Neural cell (in vitro differentiated cells): ENCODE measurements at regions not wholly inside any gene's neighbourhood (a gene's known extent, or its start where the extent isn't known, plus 50 kb on each side); places are given as distances from the start of the nearest gene placed in this dataset.

Source experiments
- H2AFZ ChIP-seq: fragments of 200-600, 300-800 bp; sonication (generic), shearing (Covaris generic); 2 replicates; pipeline ENCODE4 v1.6.0; 2014; ENCODE audit warnings: low read depth, mild to moderate bottlenecking, antibody characterized with exemption, low read length, moderate library complexity
- H3F3A ChIP-seq: fragments of 200-600 bp; shearing (Covaris generic); 2 replicates; pipeline ENCODE4 v1.6.1; 2016; ENCODE audit warnings: mild to moderate bottlenecking, moderate library complexity, mixed read lengths, antibody characterized with exemption, low read length; ENCODE audit not compliant: insufficient read depth, poor library complexity, severe bottlenecking
- H3K27ac ChIP-seq: fragments of 200-600, 300-800 bp; sonication (generic), shearing (Covaris generic); 2 replicates; pipeline ENCODE4 v1.5.1; 2014; ENCODE audit warnings: mild to moderate bottlenecking, low read length, moderate library complexity
- H3K27me3 ChIP-seq: fragments of 300-800, 200-600 bp; sonication (generic), shearing (Covaris generic); 2 replicates; pipeline ENCODE4 v1.6.0; 2014; ENCODE audit warnings: mild to moderate bottlenecking, low read depth, low read length, moderate library complexity; ENCODE audit not compliant: insufficient read depth
- H3K36me3 ChIP-seq: fragments of 300-800, 200-600 bp; sonication (generic), shearing (Covaris generic); 2 replicates; pipeline ENCODE4 v1.5.1; 2014; ENCODE audit warnings: mild to moderate bottlenecking, antibody characterized with exemption, low read length, moderate library complexity; ENCODE audit not compliant: insufficient read depth
- H3K4me2 ChIP-seq: fragments of 300-800, 200-600 bp; sonication (generic), shearing (Covaris generic); 2 replicates; pipeline ENCODE4 v1.6.0; 2014; ENCODE audit warnings: mild to moderate bottlenecking, low read length
- H3K4me3 ChIP-seq: fragments of 300-800, 200-600 bp; sonication (generic), shearing (Covaris generic); 2 replicates; pipeline ENCODE4 v1.5.1; 2014; ENCODE audit warnings: mild to moderate bottlenecking, low read length, moderate library complexity
- H3K79me2 ChIP-seq: fragments of 200-600 bp; shearing (Covaris generic); replicated peaks from 2 replicates; pipeline ENCODE4 v1.6.0; 2014; ENCODE audit warnings: mild to moderate bottlenecking, low read length, moderate library complexity; ENCODE audit not compliant: insufficient read depth
- H3K9ac ChIP-seq: fragments of 300-800, 200-600 bp; sonication (generic), shearing (Covaris generic); 2 replicates; pipeline ENCODE4 v1.6.1; 2016; ENCODE audit warnings: mild to moderate bottlenecking, low read length, mixed read lengths
- H3K9me2 ChIP-seq: fragments of 200-600 bp; shearing (Covaris generic); 2 replicates; pipeline ENCODE4 v1.6.1; 2016; ENCODE audit warnings: mild to moderate bottlenecking, low read length, mixed read lengths; ENCODE audit not compliant: insufficient read depth
- H3K9me3 ChIP-seq: fragments of 200-600, 300-800 bp; sonication (generic), shearing (Covaris generic); 2 replicates; pipeline ENCODE4 v1.6.1; 2016; ENCODE audit warnings: mild to moderate bottlenecking, mixed run types, low read length, moderate library complexity, mixed read lengths
- H4K20me1 ChIP-seq: fragments of 200-600 bp; shearing (Covaris generic); 2 replicates; pipeline ENCODE4 v1.6.1; 2016; ENCODE audit warnings: mild to moderate bottlenecking, mixed run types; ENCODE audit not compliant: insufficient read depth
- EP300 ChIP-seq: fragments of 450-650 bp; conservative IDR thresholded peaks from 2 replicates; pipeline ENCODE4 v1.6.1; 2014; ENCODE audit warnings: antibody characterized with exemption, mild to moderate bottlenecking, moderate library complexity; ENCODE audit not compliant: poor library complexity, severe bottlenecking
- EZH2 ChIP-seq: fragments of 200-600, 300-800 bp; shearing (Covaris generic), sonication (generic); IDR thresholded peaks from 2 replicates; pipeline ENCODE4 v1.6.1; 2014; ENCODE audit warnings: antibody characterized with exemption, low read length, borderline replicate concordance, mild to moderate bottlenecking; ENCODE audit not compliant: insufficient read depth, poor library complexity, severe bottlenecking
- MXI1 ChIP-seq: fragments of 450-650 bp; conservative IDR thresholded peaks from 2 replicates; pipeline ENCODE4 v1.6.1; 2014; ENCODE audit warnings: antibody characterized with exemption, mild to moderate bottlenecking; ENCODE audit not compliant: poor library complexity, severe bottlenecking
- POLR2AphosphoS5 ChIP-seq: IDR thresholded peaks from 2 replicates; pipeline ENCODE4 v1.6.1; 2012
- RAD21 ChIP-seq: fragments of 450-650 bp; conservative IDR thresholded peaks from 2 replicates; pipeline ENCODE4 v1.6.1; 2014; ENCODE audit warnings: antibody characterized with exemption, mild to moderate bottlenecking, moderate library complexity
- SMC3 ChIP-seq: fragments of 450-650 bp; conservative IDR thresholded peaks from 2 replicates; pipeline ENCODE4 v1.6.1; 2014; ENCODE audit warnings: antibody characterized with exemption, mild to moderate bottlenecking, moderate library complexity; ENCODE audit not compliant: poor library complexity
- TAF1 ChIP-seq: IDR thresholded peaks from 2 replicates; pipeline ENCODE4 v1.6.1; 2012; ENCODE audit warnings: low read depth
- TF ChIP-seq, protein P1 (sequence below): IDR thresholded peaks from 2 replicates; pipeline ENCODE4 v1.6.1; 2012; ENCODE audit warnings: borderline replicate concordance
- TF ChIP-seq, protein P2 (sequence below): fragments of 450-650 bp; IDR thresholded peaks from 2 replicates; pipeline ENCODE4 v1.5.1; 2014; ENCODE audit warnings: antibody characterized with exemption, mild to moderate bottlenecking, moderate library complexity; ENCODE audit not compliant: poor library complexity, severe bottlenecking

DNA sequence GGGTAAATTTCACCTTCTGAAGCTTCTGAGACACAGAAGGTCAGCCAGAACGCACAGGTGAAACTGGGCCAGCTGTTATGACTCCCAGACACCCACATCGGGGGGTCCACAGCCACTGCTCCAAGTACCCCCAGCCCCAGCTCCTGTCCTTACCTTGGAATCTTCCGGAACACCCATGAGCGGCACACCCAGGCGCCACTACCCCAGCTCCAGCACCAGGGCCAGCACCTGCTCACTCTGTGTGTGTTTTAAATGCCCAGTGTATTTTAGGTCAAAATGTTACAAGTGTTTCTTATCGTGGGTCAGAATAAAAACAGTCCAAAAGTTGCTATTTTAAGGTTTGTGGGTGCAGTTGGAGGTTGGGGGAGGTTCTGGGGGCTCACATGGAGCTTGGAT, 116.3 kb downstream of the RMI2 start:
- TF ChIP-seq TAF1, result no peak
- TF ChIP-seq POLR2AphosphoS5, result no peak
- no peak for TF ChIP-seq EZH2
- no peak for TF ChIP-seq SMC3
- TF ChIP-seq RAD21, result no peak
- no peak for TF ChIP-seq MXI1
- TF ChIP-seq EP300, result no peak
- TF ChIP-seq, protein P1, sequence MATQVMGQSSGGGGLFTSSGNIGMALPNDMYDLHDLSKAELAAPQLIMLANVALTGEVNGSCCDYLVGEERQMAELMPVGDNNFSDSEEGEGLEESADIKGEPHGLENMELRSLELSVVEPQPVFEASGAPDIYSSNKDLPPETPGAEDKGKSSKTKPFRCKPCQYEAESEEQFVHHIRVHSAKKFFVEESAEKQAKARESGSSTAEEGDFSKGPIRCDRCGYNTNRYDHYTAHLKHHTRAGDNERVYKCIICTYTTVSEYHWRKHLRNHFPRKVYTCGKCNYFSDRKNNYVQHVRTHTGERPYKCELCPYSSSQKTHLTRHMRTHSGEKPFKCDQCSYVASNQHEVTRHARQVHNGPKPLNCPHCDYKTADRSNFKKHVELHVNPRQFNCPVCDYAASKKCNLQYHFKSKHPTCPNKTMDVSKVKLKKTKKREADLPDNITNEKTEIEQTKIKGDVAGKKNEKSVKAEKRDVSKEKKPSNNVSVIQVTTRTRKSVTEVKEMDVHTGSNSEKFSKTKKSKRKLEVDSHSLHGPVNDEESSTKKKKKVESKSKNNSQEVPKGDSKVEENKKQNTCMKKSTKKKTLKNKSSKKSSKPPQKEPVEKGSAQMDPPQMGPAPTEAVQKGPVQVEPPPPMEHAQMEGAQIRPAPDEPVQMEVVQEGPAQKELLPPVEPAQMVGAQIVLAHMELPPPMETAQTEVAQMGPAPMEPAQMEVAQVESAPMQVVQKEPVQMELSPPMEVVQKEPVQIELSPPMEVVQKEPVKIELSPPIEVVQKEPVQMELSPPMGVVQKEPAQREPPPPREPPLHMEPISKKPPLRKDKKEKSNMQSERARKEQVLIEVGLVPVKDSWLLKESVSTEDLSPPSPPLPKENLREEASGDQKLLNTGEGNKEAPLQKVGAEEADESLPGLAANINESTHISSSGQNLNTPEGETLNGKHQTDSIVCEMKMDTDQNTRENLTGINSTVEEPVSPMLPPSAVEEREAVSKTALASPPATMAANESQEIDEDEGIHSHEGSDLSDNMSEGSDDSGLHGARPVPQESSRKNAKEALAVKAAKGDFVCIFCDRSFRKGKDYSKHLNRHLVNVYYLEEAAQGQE, result no peak
- TF ChIP-seq, protein P2, sequence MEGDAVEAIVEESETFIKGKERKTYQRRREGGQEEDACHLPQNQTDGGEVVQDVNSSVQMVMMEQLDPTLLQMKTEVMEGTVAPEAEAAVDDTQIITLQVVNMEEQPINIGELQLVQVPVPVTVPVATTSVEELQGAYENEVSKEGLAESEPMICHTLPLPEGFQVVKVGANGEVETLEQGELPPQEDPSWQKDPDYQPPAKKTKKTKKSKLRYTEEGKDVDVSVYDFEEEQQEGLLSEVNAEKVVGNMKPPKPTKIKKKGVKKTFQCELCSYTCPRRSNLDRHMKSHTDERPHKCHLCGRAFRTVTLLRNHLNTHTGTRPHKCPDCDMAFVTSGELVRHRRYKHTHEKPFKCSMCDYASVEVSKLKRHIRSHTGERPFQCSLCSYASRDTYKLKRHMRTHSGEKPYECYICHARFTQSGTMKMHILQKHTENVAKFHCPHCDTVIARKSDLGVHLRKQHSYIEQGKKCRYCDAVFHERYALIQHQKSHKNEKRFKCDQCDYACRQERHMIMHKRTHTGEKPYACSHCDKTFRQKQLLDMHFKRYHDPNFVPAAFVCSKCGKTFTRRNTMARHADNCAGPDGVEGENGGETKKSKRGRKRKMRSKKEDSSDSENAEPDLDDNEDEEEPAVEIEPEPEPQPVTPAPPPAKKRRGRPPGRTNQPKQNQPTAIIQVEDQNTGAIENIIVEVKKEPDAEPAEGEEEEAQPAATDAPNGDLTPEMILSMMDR, result no peak
- no peaks in the 10 kb centered on the region for H3K79me2 ChIP-seq
- H3K27ac ChIP-seq, result no peak overlapping the region
- H3K27me3 ChIP-seq, result no peaks in the 10 kb centered on the region
- H3K4me2 ChIP-seq, result no peak overlapping the region
- H3K9me2 ChIP-seq, result no peaks in the 10 kb centered on the region
- H3K4me3 ChIP-seq, result no peak overlapping the region
- no peaks in the 10 kb centered on the region for H4K20me1 ChIP-seq
- H3K9ac ChIP-seq, result no peak overlapping the region
- no peak overlapping the region for H2AFZ ChIP-seq
- no peaks in the 10 kb centered on the region for H3F3A ChIP-seq
- H3K9me3 ChIP-seq, result no peaks in the 10 kb centered on the region
- H3K36me3 ChIP-seq, result no peaks in the 10 kb centered on the region

DNA sequence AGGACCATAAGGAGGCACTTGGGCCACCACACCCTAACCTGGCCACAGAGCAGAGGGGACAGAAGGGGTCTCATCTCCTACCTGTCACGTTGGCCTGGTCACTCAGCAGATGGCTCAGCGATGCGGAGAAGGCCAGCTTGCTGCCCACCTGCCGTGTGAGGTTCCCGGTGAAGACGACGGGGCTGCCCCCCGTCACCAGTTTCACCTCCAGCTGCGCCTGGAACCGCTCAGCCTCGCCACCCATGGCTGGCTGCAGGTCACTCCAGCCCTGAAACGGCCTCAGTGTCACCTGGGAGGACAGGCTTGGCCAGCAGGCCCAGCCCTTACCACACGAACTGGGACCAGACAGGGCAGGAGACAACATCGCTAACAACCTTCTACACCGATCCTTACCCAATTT, 116.8 kb downstream of the RMI2 start:
- Histone ChIP-seq H3K27me3 (no peaks in the 10 kb centered on the region), H3K9me3 (no peaks in the 10 kb centered on the region), H3K79me2 (no peaks in the 10 kb centered on the region), H3F3A (no peaks in the 10 kb centered on the region), H2AFZ (no peak overlapping the region), H3K27ac (no peak overlapping the region), H3K9ac (no peak overlapping the region), H3K9me2 (no peaks in the 10 kb centered on the region), H3K4me2 (no peak overlapping the region), H4K20me1 (no peaks in the 10 kb centered on the region), H3K36me3 (no peaks in the 10 kb centered on the region), H3K4me3 (no peak overlapping the region)
- TF ChIP-seq RAD21 (no peak), SMC3 (no peak), TAF1 (no peak), POLR2AphosphoS5 (no peak), EP300 (no peak), MXI1 (no peak), EZH2 (no peak)
- TF ChIP-seq, protein P1, result no peak
- TF ChIP-seq, protein P2, result no peak
